SK-N-SH (cell line): ENCODE measurements at regions not wholly inside any gene's neighbourhood (a gene's known extent, or its start where the extent isn't known, plus 50 kb on each side); places are given as distances from the start of the nearest gene placed in this dataset.

Source experiments
- CTCF ChIA-PET: fragments of 300-600, 350-600 bp; formaldehyde crosslinking; extraction: SDS; loops from one replicate; lab custom pipeline; 2021; lab: Yijun Ruan, JAX
- POLR2A ChIA-PET: fragments of 350-600 bp; sonication (Branson Sonifier 250); formaldehyde crosslinking; extraction: SDS; loops from one replicate; lab custom pipeline; 2020; ENCODE audit warnings: antibody characterized with exemption, inconsistent platforms; lab: Yijun Ruan, JAX
- DNase-seq: peaks from one replicate; pipeline ENCODE4 v3.0.0; 2012
- H2AFZ ChIP-seq: fragments of 200-600 bp; sonication (generic); 2 replicates; pipeline ENCODE4 v1.8.1; 2016; ENCODE audit warnings: antibody characterized with exemption, mild to moderate bottlenecking, low read depth
- H3F3A ChIP-seq: fragments of 200-600 bp; sonication (generic); replicated peaks from 2 replicates; pipeline ENCODE3; 2016; ENCODE audit warnings: antibody characterized with exemption, mild to moderate bottlenecking; ENCODE audit not compliant: insufficient read depth
- H3K27ac ChIP-seq, 2 experiments: fragments of 200-500 bp in 1 of 2; fragments of 200-600 bp in 1 of 2; sonication (Bioruptor generic) in 1 of 2; sonication (generic), shearing (Covaris generic) in 1 of 2; 2 replicates each; pipeline versions ENCODE4 v1.5.1 to v1.6.1; 2014 to 2016; ENCODE audit warnings: low read depth in 2 of 2, inconsistent platforms in 1 of 2, low read length in 1 of 2, mild to moderate bottlenecking in 1 of 2, mixed read lengths in 1 of 2
- H3K27me3 ChIP-seq: fragments of 200-600 bp; sonication (generic), shearing (Covaris generic); 2 replicates; pipeline ENCODE4 v1.6.1; 2016; ENCODE audit warnings: mixed run types; ENCODE audit not compliant: insufficient read depth
- H3K36me3 ChIP-seq, 2 experiments: fragments of 200-500 bp in 1 of 2; fragments of 200-600 bp in 1 of 2; sonication (Bioruptor generic) in 1 of 2; sonication (generic) in 1 of 2; replicated peaks in 1 of 2; 2 replicates each; pipeline versions ENCODE3 to v1.5.1; 2014 to 2016; ENCODE audit warnings: low read length in 1 of 2, mild to moderate bottlenecking in 1 of 2; ENCODE audit not compliant: insufficient read depth in 2 of 2, control insufficient read depth in 1 of 2
- H3K4me1 ChIP-seq, 2 experiments: fragments of 200-500 bp in 1 of 2; fragments of 200-600 bp in 1 of 2; sonication (Bioruptor generic) in 1 of 2; sonication (generic), shearing (Covaris generic) in 1 of 2; 2 replicates each; pipeline versions ENCODE4 v1.5.1 to v1.6.1; 2014 to 2016; ENCODE audit warnings: low read depth in 1 of 2, low read length in 1 of 2, mixed run types in 1 of 2; ENCODE audit not compliant: insufficient read depth in 2 of 2, control insufficient read depth in 1 of 2
- H3K4me2 ChIP-seq: fragments of 200-600 bp; sonication (generic), shearing (Covaris generic); 2 replicates; pipeline ENCODE4 v1.6.1; 2017; ENCODE audit warnings: mixed run types
- H3K4me3 ChIP-seq, 2 experiments: fragments of 200-500 bp in 1 of 2; fragments of 200-600 bp in 1 of 2; sonication (Bioruptor generic) in 1 of 2; sonication (generic), shearing (Covaris generic) in 1 of 2; 2 replicates each; pipeline versions ENCODE4 v1.5.1 to v1.8.1; 2014 to 2016; ENCODE audit warnings: low read depth in 2 of 2, inconsistent platforms in 1 of 2, low read length in 1 of 2, mild to moderate bottlenecking in 1 of 2, mixed read lengths in 1 of 2, moderate library complexity in 1 of 2
- H3K79me2 ChIP-seq: fragments of 200-600 bp; sonication (generic); 2 replicates; pipeline ENCODE4 v1.8.1; 2017; ENCODE audit warnings: mild to moderate bottlenecking; ENCODE audit not compliant: insufficient read depth
- H3K9ac ChIP-seq: fragments of 200-600 bp; sonication (generic); 2 replicates; pipeline ENCODE4 v1.6.1; 2017; ENCODE audit warnings: mixed run types
- H3K9me2 ChIP-seq: fragments of 200-600 bp; sonication (generic); 2 replicates; pipeline ENCODE4 v1.6.1; 2017; ENCODE audit warnings: mixed run types
- H3K9me3 ChIP-seq: fragments of 200-600 bp; sonication (generic); 2 replicates; pipeline ENCODE4 v1.6.1; 2017; ENCODE audit warnings: mixed run types, mild to moderate bottlenecking, moderate library complexity
- H4K20me1 ChIP-seq: fragments of 200-600 bp; sonication (generic); 2 replicates; pipeline ENCODE4 v1.6.1; 2017; ENCODE audit warnings: mild to moderate bottlenecking, mixed run types; ENCODE audit not compliant: insufficient read depth
- ELF1 ChIP-seq: IDR thresholded peaks from 2 replicates; pipeline ENCODE4 v1.4.0; 2012
- FOXJ3 ChIP-seq: sonication (generic); formaldehyde crosslinking; IDR thresholded peaks from 2 replicates; pipeline ENCODE4 v1.5.1; 2020; ENCODE audit warnings: mild to moderate bottlenecking, missing genetic modification reagents
- GATA2 ChIP-seq: sonication (generic); formaldehyde crosslinking; IDR thresholded peaks from 2 replicates; pipeline ENCODE4 v1.5.0; 2020; ENCODE audit warnings: mild to moderate bottlenecking, missing genetic modification reagents
- MXI1 ChIP-seq: IDR thresholded peaks from 2 replicates; pipeline ENCODE4 v1.6.1; 2012; ENCODE audit warnings: mild to moderate bottlenecking, low read depth, low read length, improper control_type of control experiment
- POLR2AphosphoS5 ChIP-seq: IDR thresholded peaks from 2 replicates; pipeline ENCODE4 v1.6.1; 2012; ENCODE audit warnings: low read depth, low read length
- RAD21 ChIP-seq: IDR thresholded peaks from 2 replicates; pipeline ENCODE4 v1.6.1; 2012; ENCODE audit warnings: mild to moderate bottlenecking, low read length
- RCOR1 ChIP-seq: fragments of 150-350 bp; IDR thresholded peaks from 2 replicates; pipeline ENCODE4 v1.6.1; 2017; ENCODE audit warnings: antibody characterized with exemption, low read length
- RFX5 ChIP-seq: IDR thresholded peaks from 2 replicates; pipeline ENCODE4 v1.6.1; 2012; ENCODE audit warnings: mild to moderate bottlenecking, improper control_type of control experiment, low read length
- RXRA ChIP-seq: IDR thresholded peaks from 2 replicates; pipeline ENCODE4 v1.4.0; 2012; ENCODE audit warnings: low read depth, mild to moderate bottlenecking, borderline replicate concordance
- SIN3A ChIP-seq: IDR thresholded peaks from 2 replicates; pipeline ENCODE4 v1.6.1; 2012; ENCODE audit warnings: low read depth, mild to moderate bottlenecking, low read length, moderate library complexity, borderline replicate concordance
- SMC3 ChIP-seq: IDR thresholded peaks from 2 replicates; pipeline ENCODE4 v1.6.1; 2012; ENCODE audit warnings: low read depth, low read length, improper control_type of control experiment
- TAF1 ChIP-seq: IDR thresholded peaks from 2 replicates; pipeline ENCODE4 v1.6.1; 2012; ENCODE audit warnings: low read depth, mild to moderate bottlenecking, low read length, moderate library complexity, borderline replicate concordance
- TCF12 ChIP-seq: IDR thresholded peaks from 2 replicates; pipeline ENCODE4 v1.4.0; 2012
- WGBS: methylation state at CpG from one replicate; pipeline ENCODE4 v1.1.6; 2017; ENCODE audit warnings: low lambda C conversion rate; 5-methylcytosine and 5-hydroxymethylcytosine counted together
- TF ChIP-seq, protein P1 (sequence below): IDR thresholded peaks from 2 replicates; pipeline ENCODE4 v1.4.0; 2012; ENCODE audit warnings: low read depth
- TF ChIP-seq, protein P2 (sequence below): fragments of 150-350 bp; IDR thresholded peaks from 2 replicates; pipeline ENCODE4 v1.6.1; 2016; ENCODE audit warnings: mild to moderate bottlenecking, low read depth, low read length

DNA sequence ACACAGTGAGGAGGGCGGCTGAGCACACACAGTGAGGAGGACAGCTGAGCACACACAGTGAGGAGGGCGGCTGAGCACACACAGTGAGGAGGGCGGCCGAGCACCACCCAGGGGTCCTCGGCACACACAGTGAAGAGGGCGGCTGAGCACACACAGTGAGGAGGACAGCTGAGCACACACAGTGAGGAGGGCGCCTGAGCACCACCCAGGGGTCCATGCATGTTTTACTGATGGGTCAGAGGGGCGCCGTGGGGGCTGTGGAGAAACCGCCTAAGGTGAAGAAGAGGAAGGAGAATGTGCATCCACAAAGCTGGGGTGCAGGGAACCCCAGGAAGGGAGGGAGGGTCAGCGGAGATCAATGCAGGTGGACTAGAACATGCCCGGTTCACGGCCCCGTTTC lies 461.8 kb downstream of the BRD1 start:
- no peak overlapping the region for H3K27ac ChIP-seq
- DNase-seq: no peak
- no peaks in the 10 kb centered on the region for H3K79me2 ChIP-seq
- H3K4me2 ChIP-seq: no peak overlapping the region
- H3K4me3 ChIP-seq: no peak overlapping the region
- ChIA-PET POLR2A (no interaction called here), CTCF (no interaction called here)
- H3K36me3 ChIP-seq: no peaks in the 10 kb centered on the region
- WGBS: 39% methylated on average over 6 of the region's 14 CpGs
- H2AFZ ChIP-seq: no peak overlapping the region
- no peaks in the 10 kb centered on the region for H4K20me1 ChIP-seq
- peaks cover 0 to 6% of the 10 kb centered on the region in 2 experiments; a peak in 1 of 4 replicates for H3K4me1 ChIP-seq
- TF ChIP-seq TAF1 (no peak), RCOR1 (no peak), SIN3A (no peak), RAD21 (no peak), FOXJ3 (CRISPR knock-in tag) (no peak), GATA2 (CRISPR knock-in tag) (no peak)
- TF ChIP-seq, protein P1, sequence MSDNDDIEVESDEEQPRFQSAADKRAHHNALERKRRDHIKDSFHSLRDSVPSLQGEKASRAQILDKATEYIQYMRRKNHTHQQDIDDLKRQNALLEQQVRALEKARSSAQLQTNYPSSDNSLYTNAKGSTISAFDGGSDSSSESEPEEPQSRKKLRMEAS: no peak
- H3K9me2 ChIP-seq: no peaks in the 10 kb centered on the region
- no peak overlapping the region for H3K9ac ChIP-seq
- peaks cover 7% of the 10 kb centered on the region for H3K27me3 ChIP-seq
- H3K9me3 ChIP-seq: no peaks in the 10 kb centered on the region
- no peaks in the 10 kb centered on the region for H3F3A ChIP-seq

DNA sequence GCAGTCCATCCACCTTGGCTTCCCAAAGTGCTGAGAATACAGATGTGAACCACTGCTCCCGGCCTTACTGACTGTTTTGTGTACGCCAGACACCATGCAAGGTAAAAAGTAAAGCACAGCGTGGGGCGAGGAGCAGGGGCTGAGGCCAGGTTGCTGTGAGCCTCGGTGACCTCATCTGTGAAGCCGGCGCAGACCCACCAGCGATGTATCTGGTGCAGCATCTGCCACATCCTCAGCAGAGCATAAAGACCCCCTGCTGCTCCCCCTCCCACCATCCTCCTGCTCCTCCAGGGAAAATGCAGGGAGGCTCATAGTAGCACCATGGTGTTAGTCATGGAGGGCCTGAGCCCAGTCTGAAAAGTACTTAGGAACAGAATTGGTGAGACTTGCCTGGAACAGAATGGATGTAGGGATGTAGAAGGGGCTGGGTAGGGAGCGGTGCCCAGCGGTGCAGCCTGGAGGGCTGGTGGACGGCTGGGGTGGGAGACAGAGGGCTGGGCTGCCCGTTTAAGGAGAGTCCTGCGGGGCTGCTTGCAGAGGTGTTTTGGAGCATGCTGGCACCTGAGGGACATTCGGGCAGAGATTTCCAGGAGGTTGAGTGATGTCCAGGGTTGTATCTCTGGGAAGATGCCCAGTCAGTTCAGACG lies 462.4 kb downstream of the BRD1 start:
- no peak for DNase-seq
- WGBS: 33% methylated on average over 15 of the region's 15 CpGs

DNA sequence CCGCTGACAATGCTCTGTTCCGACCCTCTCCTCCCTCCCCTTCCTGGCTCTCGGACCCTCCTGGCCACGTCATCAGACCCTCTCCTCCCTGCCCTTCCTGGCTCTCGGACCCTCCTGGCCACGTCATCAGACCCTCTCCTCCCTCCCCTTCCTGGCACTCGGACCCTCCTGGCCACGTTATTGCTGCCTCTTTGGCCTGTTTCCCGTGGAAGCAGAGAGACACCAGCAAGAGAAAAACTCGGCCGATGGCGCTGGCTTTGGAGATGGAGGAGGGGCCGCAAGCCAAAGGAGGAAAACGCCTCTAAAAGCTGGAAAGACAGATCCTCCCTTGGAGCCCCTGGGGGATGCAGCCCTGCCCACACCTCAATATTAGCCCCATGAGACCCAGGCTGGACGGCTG lies 463.3 kb downstream of the BRD1 start:
- Histone ChIP-seq H3K27ac (no peak overlapping the region), H3K79me2 (no peaks in the 10 kb centered on the region), H3K36me3 (no peaks in the 10 kb centered on the region), H3K4me2 (no peak overlapping the region), H3K4me3 (no peak overlapping the region), H3K9me3 (no peaks in the 10 kb centered on the region), H3K27me3 (no peaks in the 10 kb centered on the region; the same call in none of the 2 replicates), H2AFZ (no peak overlapping the region), H3K4me1 (peaks cover 0 to 4% of the 10 kb centered on the region in 2 experiments; a peak in 1 of 4 replicates), H3K9ac (no peak overlapping the region), H3K9me2 (no peaks in the 10 kb centered on the region), H3F3A (no peaks in the 10 kb centered on the region), H4K20me1 (no peaks in the 10 kb centered on the region)
- POLR2A ChIA-PET: no interaction called here
- DNase-seq: no peak
- WGBS: 35% methylated on average over 13 of the region's 15 CpGs
- TF ChIP-seq POLR2AphosphoS5: no peak
- no peak for TF ChIP-seq RXRA
- TF ChIP-seq ELF1: no peak
- TF ChIP-seq, protein P2, sequence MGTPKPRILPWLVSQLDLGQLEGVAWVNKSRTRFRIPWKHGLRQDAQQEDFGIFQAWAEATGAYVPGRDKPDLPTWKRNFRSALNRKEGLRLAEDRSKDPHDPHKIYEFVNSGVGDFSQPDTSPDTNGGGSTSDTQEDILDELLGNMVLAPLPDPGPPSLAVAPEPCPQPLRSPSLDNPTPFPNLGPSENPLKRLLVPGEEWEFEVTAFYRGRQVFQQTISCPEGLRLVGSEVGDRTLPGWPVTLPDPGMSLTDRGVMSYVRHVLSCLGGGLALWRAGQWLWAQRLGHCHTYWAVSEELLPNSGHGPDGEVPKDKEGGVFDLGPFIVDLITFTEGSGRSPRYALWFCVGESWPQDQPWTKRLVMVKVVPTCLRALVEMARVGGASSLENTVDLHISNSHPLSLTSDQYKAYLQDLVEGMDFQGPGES: no peak
- CTCF ChIA-PET: interaction anchor here (0.6 to 0.7 kb wide), 2 partner anchors 225 to 1264 kb away, joined by 3 read pairs; no protein-coding TSS in a partner anchor

More for the DNA sequence above, 462.4 kb downstream of the BRD1 start:
- no peaks in the 10 kb centered on the region for H3K79me2 ChIP-seq
- H3K27me3 ChIP-seq: peaks cover 3% of the 10 kb centered on the region
- no peaks in the 10 kb centered on the region for H3K9me2 ChIP-seq
- POLR2A ChIA-PET: no interaction called here
- no peaks in the 10 kb centered on the region for H3K36me3 ChIP-seq
- H3K4me1 ChIP-seq: peaks cover 0 to 6% of the 10 kb centered on the region in 2 experiments; a peak in 1 of 4 replicates
- H3K27ac ChIP-seq: no peak overlapping the region
- H3K4me3 ChIP-seq: no peak overlapping the region
- no peaks in the 10 kb centered on the region for H3F3A ChIP-seq
- H3K9ac ChIP-seq: no peak overlapping the region
- CTCF ChIA-PET: interaction anchor here (0.7 kb wide), 1 partner anchor 224 kb away, joined by 3 read pairs; no protein-coding TSS in a partner anchor
- H3K4me2 ChIP-seq: no peak overlapping the region
- TF ChIP-seq MXI1 (no peak), SIN3A (no peak), TCF12 (no peak), RFX5 (no peak), SMC3 (no peak), GATA2 (CRISPR knock-in tag) (no peak), FOXJ3 (CRISPR knock-in tag) (no peak)
- TF ChIP-seq, protein P1: no peak
- no peaks in the 10 kb centered on the region for H3K9me3 ChIP-seq
- no peak overlapping the region for H2AFZ ChIP-seq
- no peaks in the 10 kb centered on the region for H4K20me1 ChIP-seq
